Endodermal cell (in vitro differentiated cells): ENCODE measurements at regions not wholly inside any gene's neighbourhood (a gene's known extent, or its start where the extent isn't known, plus 50 kb on each side); places are given as distances from the start of the nearest gene placed in this dataset.

Experiments
- DNase-seq: peaks from one replicate; pipeline ENCODE4 v3.0.0-alpha.2; 2017
- H3K27ac ChIP-seq: 2 replicates; pipeline ENCODE4 v1.5.1; 2013; ENCODE audit warnings: mild to moderate bottlenecking, low read depth, low read length, moderate library complexity
- H3K27me3 ChIP-seq: 2 replicates; pipeline ENCODE4 v1.6.1; 2013; ENCODE audit warnings: mild to moderate bottlenecking, low read length, moderate library complexity; ENCODE audit not compliant: insufficient read depth, control insufficient read depth, poor library complexity, severe bottlenecking
- H3K36me3 ChIP-seq: 2 replicates; pipeline ENCODE4 v1.7.0; 2013; ENCODE audit warnings: mild to moderate bottlenecking, low read length, moderate library complexity; ENCODE audit not compliant: control insufficient read depth, insufficient read depth
- H3K4me1 ChIP-seq: one replicate; pipeline ENCODE4 v1.7.0; 2013; ENCODE audit warnings: low read length; ENCODE audit not compliant: control insufficient read depth, insufficient read depth
- H3K4me3 ChIP-seq: 2 replicates; pipeline ENCODE4 v1.5.1; 2013; ENCODE audit warnings: mild to moderate bottlenecking, low read length, moderate library complexity
- H3K9ac ChIP-seq: 2 replicates; pipeline ENCODE4 v1.6.1; 2013; ENCODE audit warnings: mild to moderate bottlenecking, low read length, moderate library complexity; ENCODE audit not compliant: poor library complexity, severe bottlenecking; ENCODE audit errors: extremely low read depth
- H3K9me3 ChIP-seq: 2 replicates; pipeline ENCODE4 v1.6.1; 2013; ENCODE audit warnings: mild to moderate bottlenecking, low read length, moderate library complexity; ENCODE audit not compliant: control insufficient read depth
- H3K27ac Mint-ChIP-seq: 2 replicates; pipeline ENCODE4 v1.8.0; 2020; ENCODE audit warnings: mixed read lengths
- H3K27me3 Mint-ChIP-seq: 2 replicates; pipeline ENCODE4 v1.8.0; 2021; ENCODE audit warnings: mild to moderate bottlenecking, mixed read lengths; ENCODE audit not compliant: insufficient read depth
- H3K36me3 Mint-ChIP-seq: 2 replicates; pipeline ENCODE4 v1.8.0; 2020; ENCODE audit warnings: low read depth, mixed read lengths
- H3K4me1 Mint-ChIP-seq: 2 replicates; pipeline ENCODE4 v1.8.0; 2020; ENCODE audit warnings: mixed read lengths
- H3K4me3 Mint-ChIP-seq: 2 replicates; pipeline ENCODE4 v1.8.0; 2020; ENCODE audit warnings: mild to moderate bottlenecking, moderate library complexity, mixed read lengths
- H3K9me3 Mint-ChIP-seq: 2 replicates; pipeline ENCODE4 v1.8.0; 2020; ENCODE audit warnings: mild to moderate bottlenecking, mixed read lengths
- CTCF ChIP-seq: fragments of 200-600 bp; sonication (generic); conservative IDR thresholded peaks from 2 replicates; pipeline ENCODE4 v1.5.0; 2021; ENCODE audit warnings: antibody characterized with exemption, mild to moderate bottlenecking
- WGBS, 2 experiments: methylation state at CpG; one replicate each; pipeline versions ENCODE4 v1.1.5 to v1.1.7; 2013; ENCODE audit warnings: missing lambda C conversion rate in 2 of 2, mixed read lengths in 1 of 2; ENCODE audit not compliant: insufficient coverage in 1 of 2, insufficient read length in 1 of 2; 5-methylcytosine and 5-hydroxymethylcytosine counted together

GRCh38 chr22:26912655-26913345, 255.4 kb downstream of the MIAT start:
- DNase-seq, result peak; percentile 47
- no peak overlapping the region for H3K27ac Mint-ChIP-seq
- 72 to 73% methylated on average over 13 to 21 of the region's 23 CpGs for WGBS, 2 experiments
- no peak for TF ChIP-seq CTCF
- H3K27me3 Mint-ChIP-seq, result peaks cover 57% of the 10 kb centered on the region
- Histone ChIP-seq H3K9ac (no peak overlapping the region), H3K27me3 (peaks cover 50% of the 10 kb centered on the region), H3K36me3 (no peaks in the 10 kb centered on the region), H3K9me3 (no peaks in the 10 kb centered on the region), H3K27ac (peak overlapping the region; percentile 5), H3K4me3 (no peak overlapping the region), H3K4me1 (no peaks in the 10 kb centered on the region)
- peaks cover 14% of the 10 kb centered on the region for H3K4me1 Mint-ChIP-seq
- no peaks in the 10 kb centered on the region for H3K9me3 Mint-ChIP-seq
- H3K4me3 Mint-ChIP-seq, result no peak overlapping the region
- no peaks in the 10 kb centered on the region for H3K36me3 Mint-ChIP-seq

- TF ChIP-seq CTCF, result no peak
- Histone ChIP-seq H3K9me3 (no peaks in the 10 kb centered on the region), H3K4me1 (no peaks in the 10 kb centered on the region), H3K4me3 (no peak overlapping the region), H3K27ac (no peak overlapping the region), H3K36me3 (no peaks in the 10 kb centered on the region), H3K27me3 (peaks cover 50% of the 10 kb centered on the region), H3K9ac (no peak overlapping the region)
- peaks cover 56% of the 10 kb centered on the region for H3K27me3 Mint-ChIP-seq
- no peaks in the 10 kb centered on the region for H3K36me3 Mint-ChIP-seq
- DNase-seq, result no peak
- no peak overlapping the region for H3K4me3 Mint-ChIP-seq
- WGBS, 2 experiments, result 92% methylated on average over 20 to 25 of the region's 25 CpGs
- no peak overlapping the region for H3K27ac Mint-ChIP-seq
- no peaks in the 10 kb centered on the region for H3K9me3 Mint-ChIP-seq
- H3K4me1 Mint-ChIP-seq, result peaks cover 14% of the 10 kb centered on the region
These were observed 257.3 kb downstream of the MIAT start for GRCh38 chr22:26914519-26915185.

GRCh38 chr22:26916236-26916635, 258.8 kb downstream of the MIAT start:
- TF ChIP-seq CTCF, result no peak
- no peaks in the 10 kb centered on the region for H3K4me1 ChIP-seq
- DNase-seq, result no peak
- no peak overlapping the region for H3K27ac Mint-ChIP-seq
- 83 to 85% methylated on average over 1 of the region's 2 CpGs for WGBS, 2 experiments
- no peaks in the 10 kb centered on the region for H3K36me3 ChIP-seq
- peaks cover 5% of the 10 kb centered on the region for H3K4me1 Mint-ChIP-seq
- no peak overlapping the region for H3K27ac ChIP-seq
- H3K27me3 ChIP-seq, result peaks cover 41% of the 10 kb centered on the region
- no peaks in the 10 kb centered on the region for H3K9me3 Mint-ChIP-seq
- no peaks in the 10 kb centered on the region for H3K36me3 Mint-ChIP-seq
- peaks cover 40% of the 10 kb centered on the region for H3K27me3 Mint-ChIP-seq
- H3K9me3 ChIP-seq, result no peaks in the 10 kb centered on the region
- no peak overlapping the region for H3K4me3 ChIP-seq
- no peak overlapping the region for H3K4me3 Mint-ChIP-seq
- no peak overlapping the region for H3K9ac ChIP-seq
